HAP-1 (cell line): ENCODE measurements at regions not wholly inside any gene's neighbourhood (a gene's known extent, or its start where the extent isn't known, plus 50 kb on each side); places are given as distances from the start of the nearest gene placed in this dataset.
"Not testable (repeated sequence)": the region's sequence is repeated elsewhere in the genome, so short reads cannot be mapped to it uniquely, and the experiment has no call there.

ENCODE experiments used
- DNase-seq, 2 experiments: peaks; one replicate each; pipeline ENCODE4 v3.0.0-alpha.2; 2016 to 2020; ENCODE audit warnings: low spot score in 2 of 2
- H3K27me3 ChIP-seq: fragments of 250-450 bp; sonication (Bioruptor Pico); 2 replicates; pipeline ENCODE4 v1.5.1; 2020; ENCODE audit warnings: low read depth, mild to moderate bottlenecking, moderate library complexity
- H3K36me3 ChIP-seq: fragments of 250-450 bp; sonication (Bioruptor Pico); replicated peaks from 2 replicates; pipeline ENCODE4 v1.5.1; 2020; ENCODE audit warnings: mild to moderate bottlenecking
- H3K4me1 ChIP-seq: fragments of 250-450 bp; sonication (Bioruptor Pico); 2 replicates; pipeline ENCODE4 v1.5.1; 2020; ENCODE audit warnings: mild to moderate bottlenecking
- H3K4me3 ChIP-seq: fragments of 250-450 bp; sonication (Bioruptor Pico); 2 replicates; pipeline ENCODE4 v1.5.1; 2020; ENCODE audit warnings: mild to moderate bottlenecking, moderate library complexity
- H3K9me3 ChIP-seq: fragments of 250-450 bp; sonication (Bioruptor Pico); 2 replicates; pipeline ENCODE4 v1.5.1; 2020; ENCODE audit warnings: mild to moderate bottlenecking, moderate library complexity
- in situ Hi-C: fragments of 300-500 bp; cut with MboI; formaldehyde crosslinking; loops from 3 replicates; pipeline ENCODE4 v1.14.3; 2020; ENCODE audit warnings: low sequenced_read_pairs, inconsistent platforms, mixed read lengths

DNA sequence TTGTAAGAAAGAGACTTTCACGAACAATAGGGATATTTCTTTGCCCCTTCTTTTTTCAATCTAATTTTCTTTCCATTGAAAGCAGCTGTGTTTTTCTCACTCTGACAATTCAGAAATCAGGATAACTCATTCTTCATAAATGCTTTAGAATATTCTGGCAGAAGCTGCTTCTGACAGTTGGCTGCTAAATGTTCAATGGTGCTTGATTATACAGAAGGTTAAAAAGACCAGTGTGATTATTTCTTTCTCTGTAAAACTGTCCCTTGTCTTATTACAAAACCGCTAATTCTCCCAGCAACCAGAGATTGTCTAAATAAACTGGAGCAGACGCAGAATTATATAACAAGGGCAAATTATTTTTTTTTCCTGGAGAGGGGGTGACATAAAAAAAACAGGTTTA, 394.4 kb downstream of the SPRY2 start:
- DNase-seq: no peak
- in situ Hi-C loops: no loop called here
- no peaks in the 10 kb centered on the region for H3K4me1 ChIP-seq
- no peaks in the 10 kb centered on the region; the same call in 1 of the 2 replicates for H3K9me3 ChIP-seq
- H3K27me3 ChIP-seq: no peaks in the 10 kb centered on the region
- H3K36me3 ChIP-seq: no peaks in the 10 kb centered on the region
- no peak overlapping the region for H3K4me3 ChIP-seq

DNA sequence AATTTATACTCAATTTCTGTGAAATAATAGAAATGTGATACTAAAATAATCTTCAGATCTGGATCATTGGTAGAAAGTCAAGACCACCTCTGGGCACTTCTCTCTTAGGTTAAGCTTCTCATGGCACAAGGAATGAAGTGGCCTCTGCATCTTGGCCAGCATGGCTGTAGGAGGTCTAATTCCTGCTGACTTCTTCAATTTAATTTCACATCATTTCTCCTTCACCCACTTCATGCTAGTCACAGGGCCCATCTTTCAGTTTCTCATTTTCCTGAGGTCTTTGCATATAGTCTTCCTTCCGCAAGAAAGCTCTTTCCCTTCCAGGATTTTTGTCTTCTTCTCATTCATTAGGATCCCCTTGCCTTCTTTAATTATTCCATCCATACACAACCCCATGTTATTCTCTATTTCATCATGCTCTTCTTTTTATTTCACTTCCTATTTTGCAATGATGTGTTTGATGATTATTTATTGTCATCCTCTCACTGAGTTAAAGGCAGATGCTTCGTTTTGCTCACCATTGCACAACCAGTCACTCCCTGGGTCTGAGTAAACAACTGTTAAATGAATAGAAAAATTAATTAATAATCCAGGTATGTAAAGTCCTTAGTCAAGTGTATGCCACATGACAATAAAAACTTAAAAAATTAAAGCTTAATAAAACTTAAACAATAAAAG, 397.4 kb downstream of the SPRY2 start:
- in situ Hi-C loops: no loop called here
- Histone ChIP-seq H3K4me3 (no peak overlapping the region), H3K9me3 (no peaks in the 10 kb centered on the region; the same call in 1 of the 2 replicates), H3K36me3 (no peaks in the 10 kb centered on the region), H3K4me1 (peaks cover 2% of the 10 kb centered on the region; the same call in 1 of the 2 replicates), H3K27me3 (no peaks in the 10 kb centered on the region)
- DNase-seq: no peak

GRCh38 chr13:79941752-79942151, 399.2 kb downstream of the SPRY2 start:
- no peak for DNase-seq
- Histone ChIP-seq H3K9me3 (no peaks in the 10 kb centered on the region), H3K27me3 (no peaks in the 10 kb centered on the region), H3K36me3 (no peaks in the 10 kb centered on the region), H3K4me3 (no peak overlapping the region), H3K4me1 (peaks cover 2% of the 10 kb centered on the region; the same call in 1 of the 2 replicates)
- in situ Hi-C loops: no loop called here

- H3K4me1 ChIP-seq: peaks cover 2% of the 10 kb centered on the region; the same call in 1 of the 2 replicates
- in situ Hi-C loops: no loop called here
Observed at GRCh38 chr13:79939689-79940088, 401.2 kb downstream of the SPRY2 start.

GRCh38 chr13:79937771-79938216, 403.1 kb downstream of the SPRY2 start:
- Histone ChIP-seq H3K36me3 (no peaks in the 10 kb centered on the region), H3K4me3 (no peak overlapping the region), H3K9me3 (no peaks in the 10 kb centered on the region), H3K4me1 (peaks cover 2% of the 10 kb centered on the region; the same call in 1 of the 2 replicates), H3K27me3 (no peaks in the 10 kb centered on the region)
- DNase-seq: no peak
- in situ Hi-C loops: no loop called here

More at GRCh38 chr13:79939689-79940088, 401.2 kb downstream of the SPRY2 start:
- Histone ChIP-seq H3K9me3 (no peaks in the 10 kb centered on the region), H3K27me3 (no peaks in the 10 kb centered on the region), H3K4me3 (no peak overlapping the region), H3K36me3 (no peaks in the 10 kb centered on the region)
- no peak for DNase-seq

DNA sequence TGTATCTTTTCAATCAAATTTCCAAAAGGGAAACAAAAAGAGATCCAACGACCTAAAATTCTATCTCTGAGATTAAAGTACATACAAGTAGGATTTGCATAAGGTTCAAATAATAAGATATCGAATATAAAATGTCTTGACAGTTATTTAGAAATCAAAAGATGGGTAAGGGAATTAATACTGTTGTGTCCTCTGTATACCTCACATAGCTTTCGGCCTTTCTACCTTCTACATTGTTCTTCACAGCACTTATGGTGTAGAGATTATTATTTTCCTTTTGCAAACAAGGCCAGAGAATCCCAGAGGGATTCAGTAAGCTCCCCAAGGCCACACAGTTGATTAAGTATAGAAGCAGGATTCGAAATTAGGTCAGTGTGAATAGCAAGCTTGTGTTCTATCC, 403.6 kb downstream of the SPRY2 start:
- in situ Hi-C loops: no loop called here
- Histone ChIP-seq H3K9me3 (no peaks in the 10 kb centered on the region), H3K4me1 (peaks cover 2% of the 10 kb centered on the region; the same call in 1 of the 2 replicates), H3K36me3 (no peaks in the 10 kb centered on the region), H3K4me3 (no peak overlapping the region), H3K27me3 (no peaks in the 10 kb centered on the region)
- no peak for DNase-seq

DNA sequence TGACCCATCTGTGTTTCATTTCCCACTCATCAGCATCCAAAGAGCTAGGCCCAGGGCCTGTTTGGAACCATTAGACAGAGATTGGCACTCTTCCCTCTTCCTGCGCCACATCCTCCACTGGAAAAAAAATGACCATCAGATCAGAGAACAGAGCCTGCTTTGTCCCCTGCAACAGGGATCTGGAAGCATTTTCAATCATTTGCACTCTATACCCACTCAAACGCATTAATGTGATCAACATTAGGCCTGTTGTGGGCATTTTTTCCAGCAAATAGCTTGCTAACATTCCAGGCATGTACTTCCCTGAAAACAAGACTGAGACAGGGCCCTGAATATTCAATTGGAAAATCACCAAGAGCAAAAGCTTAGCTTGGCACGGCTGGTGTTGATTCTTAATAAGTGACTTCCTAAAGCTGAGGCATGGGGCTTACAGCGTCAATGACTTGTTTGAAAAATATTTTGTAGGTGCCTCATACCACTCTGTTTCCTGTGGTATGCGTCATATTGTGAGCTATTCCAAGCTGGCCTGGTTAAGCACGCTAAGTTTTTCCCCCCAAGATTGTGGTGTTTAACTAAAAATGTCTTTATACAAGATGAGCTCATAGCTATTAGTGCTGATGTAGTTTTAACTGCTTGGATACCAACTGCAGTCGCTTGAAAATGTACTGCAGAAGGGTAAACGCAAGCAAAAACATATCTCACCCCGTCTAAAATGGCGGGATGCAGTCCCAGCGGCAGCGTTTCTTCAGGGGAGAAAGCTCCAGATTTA, 404.4 kb downstream of the SPRY2 start:
- H3K27me3 ChIP-seq: no peaks in the 10 kb centered on the region
- in situ Hi-C loops: no loop called here
- H3K36me3 ChIP-seq: no peaks in the 10 kb centered on the region
- H3K4me1 ChIP-seq: peaks cover 2% of the 10 kb centered on the region; the same call in 1 of the 2 replicates
- no peak for DNase-seq
- no peaks in the 10 kb centered on the region for H3K9me3 ChIP-seq
- no peak overlapping the region for H3K4me3 ChIP-seq

- H3K9me3 ChIP-seq: no peaks in the 10 kb centered on the region
- DNase-seq: no peak
- no peaks in the 10 kb centered on the region for H3K36me3 ChIP-seq
- no peaks in the 10 kb centered on the region for H3K27me3 ChIP-seq
- peaks cover 2% of the 10 kb centered on the region; the same call in 1 of the 2 replicates for H3K4me1 ChIP-seq
- in situ Hi-C loops: no loop called here
- H3K4me3 ChIP-seq: no peak overlapping the region
Observed at GRCh38 chr13:79935121-79935520, 405.8 kb downstream of the SPRY2 start.

GRCh38 chr13:79933389-79933788, 407.5 kb downstream of the SPRY2 start:
- H3K4me3 ChIP-seq: no peak overlapping the region
- DNase-seq: no peak
- no peaks in the 10 kb centered on the region for H3K9me3 ChIP-seq
- no peaks in the 10 kb centered on the region; the same call in 1 of the 2 replicates for H3K4me1 ChIP-seq
- H3K27me3 ChIP-seq: no peaks in the 10 kb centered on the region
- in situ Hi-C loops: no loop called here
- no peaks in the 10 kb centered on the region for H3K36me3 ChIP-seq

GRCh38 chr13:79932556-79932955, 408.4 kb downstream of the SPRY2 start:
- no peak for DNase-seq
- Histone ChIP-seq H3K27me3 (no peaks in the 10 kb centered on the region), H3K36me3 (no peaks in the 10 kb centered on the region), H3K9me3 (no peaks in the 10 kb centered on the region), H3K4me1 (no peaks in the 10 kb centered on the region; the same call in 1 of the 2 replicates), H3K4me3 (no peak overlapping the region)
- in situ Hi-C loops: no loop called here

DNA sequence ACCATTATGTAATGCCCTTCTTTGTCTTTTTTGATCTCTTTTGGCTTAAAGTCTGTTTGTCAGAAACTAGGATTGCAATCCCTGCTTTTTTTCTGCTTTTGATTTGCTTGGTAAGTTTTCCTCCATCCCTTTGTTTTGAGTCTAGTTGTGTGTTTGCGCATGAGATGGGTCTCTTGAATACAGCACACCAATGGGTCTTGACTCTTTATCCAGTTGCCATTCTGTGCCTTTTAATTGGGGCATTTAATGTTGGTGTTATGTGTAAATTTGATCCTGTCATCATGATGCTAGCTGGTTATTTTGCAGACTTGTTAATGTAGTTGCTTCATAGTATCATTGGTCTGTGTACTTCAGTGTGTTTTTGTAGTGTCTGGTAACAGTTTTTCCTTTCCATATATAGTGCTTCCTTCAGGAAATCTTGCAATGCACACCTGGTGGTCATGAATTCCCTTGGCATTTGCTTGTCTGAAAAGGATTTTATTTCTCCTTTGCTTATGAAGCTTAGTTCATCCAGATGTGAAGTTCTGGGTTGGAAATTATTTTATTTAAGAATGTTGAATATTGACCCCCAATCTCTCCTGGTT, 416.9 kb downstream of the SPRY2 start:
- H3K27me3 ChIP-seq, H3K9me3 ChIP-seq, H3K4me1 ChIP-seq, H3K36me3 ChIP-seq, H3K4me3 ChIP-seq, in situ Hi-C loops, DNase-seq: not testable (repeated sequence)

- Histone ChIP-seq H3K4me3 (no peak overlapping the region), H3K36me3 (no peaks in the 10 kb centered on the region), H3K27me3 (no peaks in the 10 kb centered on the region), H3K4me1 (peaks cover 3% of the 10 kb centered on the region; the same call in 1 of the 2 replicates), H3K9me3 (no peaks in the 10 kb centered on the region)
- DNase-seq: no peak
- in situ Hi-C loops: no loop called here
Observed at GRCh38 chr13:79919091-79919490, 421.8 kb downstream of the SPRY2 start.

GRCh38 chr13:79918620-79919019, 422.3 kb downstream of the SPRY2 start:
- no peaks in the 10 kb centered on the region for H3K36me3 ChIP-seq
- H3K27me3 ChIP-seq: no peaks in the 10 kb centered on the region
- peak; percentile 14 to 53 for DNase-seq
- in situ Hi-C loops: no loop called here
- H3K4me1 ChIP-seq: peaks cover 3% of the 10 kb centered on the region; the same call in 1 of the 2 replicates
- H3K4me3 ChIP-seq: no peak overlapping the region
- H3K9me3 ChIP-seq: no peaks in the 10 kb centered on the region

DNA sequence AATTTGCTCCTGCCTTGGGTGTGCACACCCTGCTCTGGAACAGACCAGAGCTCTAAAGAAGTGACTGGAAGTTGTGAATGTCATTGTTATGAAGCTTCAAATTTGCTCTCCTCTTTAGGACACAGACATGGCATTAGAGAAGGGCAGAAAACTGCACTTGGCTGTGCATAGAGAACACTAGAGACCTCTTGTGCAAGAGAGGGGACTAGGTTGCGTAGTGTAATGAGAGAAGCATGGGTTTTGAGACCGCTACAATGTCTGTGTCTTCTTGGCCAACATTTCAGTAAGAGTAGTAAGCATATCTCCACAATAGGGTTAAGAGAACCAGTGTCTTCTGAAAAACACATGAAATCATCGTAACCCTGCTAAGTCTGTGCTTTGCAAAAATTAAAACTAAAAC, 423.3 kb downstream of the SPRY2 start:
- Histone ChIP-seq H3K9me3 (no peaks in the 10 kb centered on the region), H3K4me3 (no peak overlapping the region), H3K27me3 (no peaks in the 10 kb centered on the region), H3K36me3 (no peaks in the 10 kb centered on the region), H3K4me1 (peaks cover 3% of the 10 kb centered on the region; the same call in 1 of the 2 replicates)
- DNase-seq: no peak
- in situ Hi-C loops: no loop called here
